IMR-90 (cell line): ENCODE measurements at regions not wholly inside any gene's neighbourhood (a gene's known extent, or its start where the extent isn't known, plus 50 kb on each side); places are given as distances from the start of the nearest gene placed in this dataset.
A peak's percentile ranks its signal among the peaks of the same experiment; 100 is the strongest.

Source experiments
- ATAC-seq: fragments of 200-7000 bp; cut with Tn5 transposase; 2 replicates; pipeline ENCODE4 v1.9.1; 2020; ENCODE audit warnings: low read depth, mild to moderate bottlenecking, moderate library complexity
- BruUV-seq: library from RNA; stranded (reverse); fragments of 400-500 nt; replicated peaks from 2 replicates; lab custom pipeline; 2021; lab: Mats Ljungman, UMichigan
- CTCF ChIA-PET: fragments of 300-600 bp; formaldehyde crosslinking; extraction: SDS; loops from one replicate; lab custom pipeline; 2021; ENCODE audit warnings: antibody characterized with exemption; lab: Yijun Ruan, JAX
- POLR2A ChIA-PET: fragments of 300-600 bp; sonication (Branson Sonifier 250); formaldehyde crosslinking; loops from one replicate; lab custom pipeline; 2022; ENCODE audit warnings: antibody characterized with exemption; ENCODE audit not compliant: unreplicated experiment; lab: Charles Lee
- DNase-seq: peaks from one replicate; pipeline ENCODE4 v3.0.0; 2013
- H2AFZ ChIP-seq: replicated peaks from 2 replicates; pipeline ENCODE3; 2013; ENCODE audit warnings: low read length, mild to moderate bottlenecking; ENCODE audit not compliant: poor library complexity
- H2AK5ac ChIP-seq: 2 replicates; pipeline ENCODE4 v1.6.1; 2013; ENCODE audit warnings: low read depth, low read length, inconsistent platforms
- H2AK9ac ChIP-seq: replicated peaks from 2 replicates; pipeline ENCODE3; 2013; ENCODE audit warnings: mild to moderate bottlenecking, low read depth, low read length, moderate library complexity; ENCODE audit not compliant: poor library complexity
- H2BK120ac ChIP-seq: 2 replicates; pipeline ENCODE4 v1.6.1; 2013; ENCODE audit warnings: low read depth, low read length, inconsistent platforms
- H2BK15ac ChIP-seq: 3 replicates; pipeline ENCODE4 v1.6.1; 2013; ENCODE audit warnings: low read depth, low read length, inconsistent platforms
- H2BK20ac ChIP-seq: 2 replicates; pipeline ENCODE4 v1.6.1; 2013; ENCODE audit warnings: low read depth, mild to moderate bottlenecking, inconsistent platforms, low read length, moderate library complexity
- H2BK5ac ChIP-seq: 2 replicates; pipeline ENCODE4 v1.6.1; 2013; ENCODE audit warnings: mild to moderate bottlenecking, low read depth, low read length, inconsistent platforms; ENCODE audit not compliant: poor library complexity, severe bottlenecking
- H3K14ac ChIP-seq: replicated peaks from 2 replicates; pipeline ENCODE4 v1.6.1; 2013; ENCODE audit warnings: low read depth, low read length, inconsistent platforms
- H3K18ac ChIP-seq: 2 replicates; pipeline ENCODE4 v1.6.1; 2013; ENCODE audit warnings: low read depth, low read length, control low read depth
- H3K23ac ChIP-seq: 2 replicates; pipeline ENCODE4 v1.6.1; 2013; ENCODE audit warnings: low read depth, low read length, inconsistent platforms
- H3K27ac ChIP-seq: 2 replicates; pipeline ENCODE4 v1.5.1; 2013; ENCODE audit warnings: mild to moderate bottlenecking, control low read depth, low read length; ENCODE audit not compliant: insufficient read depth
- H3K27me3 ChIP-seq: 2 replicates; pipeline ENCODE4 v1.6.1; 2013; ENCODE audit warnings: low read length; ENCODE audit not compliant: control insufficient read depth, insufficient read depth
- H3K36me3 ChIP-seq: 2 replicates; pipeline ENCODE4 v1.6.1; 2013; ENCODE audit warnings: low read length, mixed read lengths; ENCODE audit not compliant: control insufficient read depth, insufficient read depth
- H3K4ac ChIP-seq: 2 replicates; pipeline ENCODE4 v1.6.1; 2013; ENCODE audit warnings: low read depth, low read length, inconsistent platforms
- H3K4me1 ChIP-seq: 2 replicates; pipeline ENCODE4 v1.6.1; 2013; ENCODE audit warnings: low read length, mixed read lengths; ENCODE audit not compliant: control insufficient read depth, insufficient read depth
- H3K4me2 ChIP-seq: 2 replicates; pipeline ENCODE4 v1.6.1; 2013; ENCODE audit warnings: low read depth, mild to moderate bottlenecking, control low read depth, low read length, moderate library complexity
- H3K4me3 ChIP-seq: 2 replicates; pipeline ENCODE4 v1.5.1; 2013; ENCODE audit warnings: low read depth, mild to moderate bottlenecking, control low read depth, low read length, moderate library complexity; ENCODE audit not compliant: insufficient read depth
- H3K56ac ChIP-seq: 2 replicates; pipeline ENCODE4 v1.6.1; 2013; ENCODE audit warnings: low read length, inconsistent platforms; ENCODE audit not compliant: insufficient read depth; ENCODE audit errors: extremely low read depth
- H3K79me1 ChIP-seq, 2 experiments: 2 replicates each; pipeline ENCODE4 v1.6.1; 2013; ENCODE audit warnings: low read length in 2 of 2, inconsistent platforms in 1 of 2, low read depth in 1 of 2
- H3K9ac ChIP-seq: 2 replicates; pipeline ENCODE4 v1.6.1; 2013; ENCODE audit warnings: low read depth, low read length, control low read depth
- H3K9me1 ChIP-seq: 2 replicates; pipeline ENCODE4 v1.6.1; 2013; ENCODE audit warnings: low read length, inconsistent platforms; ENCODE audit not compliant: insufficient read depth
- H3K9me3 ChIP-seq: 2 replicates; pipeline ENCODE4 v1.6.1; 2013; ENCODE audit warnings: low read length; ENCODE audit not compliant: control insufficient read depth, insufficient read depth
- H4K20me1 ChIP-seq: 2 replicates; pipeline ENCODE4 v1.6.1; 2013; ENCODE audit warnings: low read length, inconsistent platforms; ENCODE audit not compliant: insufficient read depth
- H4K5ac ChIP-seq: 2 replicates; pipeline ENCODE4 v1.6.1; 2013; ENCODE audit warnings: mild to moderate bottlenecking, low read depth, low read length, control low read depth
- H4K8ac ChIP-seq, 2 experiments: 2 replicates each; pipeline ENCODE4 v1.6.1; 2013; ENCODE audit warnings: low read depth in 2 of 2, low read length in 2 of 2, control low read depth in 1 of 2, inconsistent platforms in 1 of 2
- H4K91ac ChIP-seq: 2 replicates; pipeline ENCODE4 v1.6.1; 2013; ENCODE audit warnings: low read depth, low read length, inconsistent platforms; ENCODE audit not compliant: insufficient read depth
- BHLHE40 ChIP-seq: fragments of 150-350 bp; IDR thresholded peaks from 2 replicates; pipeline ENCODE4 v1.6.1; 2016; ENCODE audit warnings: mild to moderate bottlenecking, low read depth, low read length
- CEBPB ChIP-seq: IDR thresholded peaks from 2 replicates; pipeline ENCODE4 v1.6.1; 2012; ENCODE audit warnings: low read depth, low read length, improper control_type of control experiment
- CHD1 ChIP-seq: IDR thresholded peaks from 2 replicates; pipeline ENCODE4 v1.6.1; 2012; ENCODE audit warnings: low read depth, low read length, improper control_type of control experiment
- CTCF ChIP-seq: conservative IDR thresholded peaks from 2 replicates; pipeline ENCODE4 v1.5.1; 2012; ENCODE audit warnings: mild to moderate bottlenecking, low read depth, low read length, improper control_type of control experiment
- ELK1 ChIP-seq: fragments of 150-350 bp; IDR thresholded peaks from 2 replicates; pipeline ENCODE4 v1.6.1; 2016; ENCODE audit warnings: low read depth, mild to moderate bottlenecking, low read length, moderate library complexity, borderline replicate concordance
- FOS ChIP-seq: fragments of 150-350 bp; IDR thresholded peaks from 2 replicates; pipeline ENCODE4 v1.6.1; 2016; ENCODE audit warnings: low read depth, low read length
- MAFK ChIP-seq: IDR thresholded peaks from 2 replicates; pipeline ENCODE4 v1.6.1; 2012; ENCODE audit warnings: low read depth, low read length, improper control_type of control experiment
- MAZ ChIP-seq: IDR thresholded peaks from 2 replicates; pipeline ENCODE4 v1.6.1; 2012; ENCODE audit warnings: low read depth, mild to moderate bottlenecking, low read length, improper control_type of control experiment, moderate library complexity, borderline replicate concordance
- MXI1 ChIP-seq: IDR thresholded peaks from 2 replicates; pipeline ENCODE4 v1.6.1; 2012; ENCODE audit warnings: low read depth, mild to moderate bottlenecking, low read length, moderate library complexity, borderline replicate concordance
- NFE2L2 ChIP-seq: fragments of 150-350 bp; IDR thresholded peaks from 2 replicates; pipeline ENCODE4 v1.6.1; 2016; ENCODE audit warnings: low read depth, mild to moderate bottlenecking, low read length
- POLR2A ChIP-seq: IDR thresholded peaks from 2 replicates; pipeline ENCODE4 v1.6.1; 2012; ENCODE audit warnings: mild to moderate bottlenecking, low read depth, low read length
- RAD21 ChIP-seq: IDR thresholded peaks from 2 replicates; pipeline ENCODE4 v1.6.1; 2012; ENCODE audit warnings: low read length, improper control_type of control experiment
- RCOR1 ChIP-seq: IDR thresholded peaks from 2 replicates; pipeline ENCODE4 v1.6.1; 2012; ENCODE audit warnings: mild to moderate bottlenecking, low read length, improper control_type of control experiment; ENCODE audit not compliant: insufficient replicate concordance
- RFX5 ChIP-seq: IDR thresholded peaks from 2 replicates; pipeline ENCODE4 v1.8.0; 2012; ENCODE audit warnings: low read depth, mild to moderate bottlenecking, low read length, moderate library complexity
- SMC3 ChIP-seq: fragments of 150-350 bp; IDR thresholded peaks from 2 replicates; pipeline ENCODE4 v1.6.1; 2016; ENCODE audit warnings: low read depth, mild to moderate bottlenecking, antibody characterized with exemption, low read length, moderate library complexity
- USF2 ChIP-seq: fragments of 150-350 bp; IDR thresholded peaks from 2 replicates; pipeline ENCODE4 v1.6.1; 2017; ENCODE audit warnings: mild to moderate bottlenecking, antibody characterized with exemption, low read length, low read depth
- WGBS, 2 experiments: methylation state at CpG; one replicate each; pipeline versions ENCODE4 v1.1.5 to v1.1.7; 2013; ENCODE audit warnings: missing lambda C conversion rate in 2 of 2; ENCODE audit not compliant: insufficient read length in 1 of 2; ENCODE audit errors: extremely low coverage in 2 of 2; 5-methylcytosine and 5-hydroxymethylcytosine counted together
- dilution Hi-C: fragments of 300-500 bp; cut with HindIII; formaldehyde crosslinking; loops from one replicate; pipeline ENCODE4 v1.14.3; 2018; ENCODE audit warnings: low sequenced_read_pairs; ENCODE audit not compliant: unreplicated experiment
- in situ Hi-C: fragments of 300-500 bp; cut with MboI; formaldehyde crosslinking; loops from 3 replicates; pipeline ENCODE4 v1.14.3; 2019; ENCODE audit warnings: low sequenced_read_pairs, inconsistent platforms, mixed read lengths
- intact Hi-C: fragments of 100-400 bp; cut with micrococcal nuclease; formaldehyde crosslinking; loops from 2 replicates; pipeline ENCODE4 v1.10.0; 2022

GRCh38 chr2:120403261-120403660, 57.3 kb downstream of the INHBB start:
- Histone ChIP-seq H3K18ac (no peak overlapping the region), H4K20me1 (no peaks in the 10 kb centered on the region), H3K9me3 (no peaks in the 10 kb centered on the region), H2BK15ac (no peak overlapping the region), H3K27me3 (peaks cover 49% of the 10 kb centered on the region), H3K23ac (no peak overlapping the region), H2BK20ac (no peak overlapping the region), H4K91ac (no peak overlapping the region), H3K9ac (no peak overlapping the region), H3K9me1 (peaks cover 4% of the 10 kb centered on the region; the same call in 1 of the 2 replicates), H2AFZ (peak overlapping the region; percentile 44), H4K8ac (no peak overlapping the region), H3K4ac (no peak overlapping the region), H3K36me3 (no peaks in the 10 kb centered on the region), H3K4me2 (no peak overlapping the region), H3K27ac (no peak overlapping the region), H3K4me1 (peaks cover 3% of the 10 kb centered on the region; the same call in 1 of the 2 replicates), H2BK5ac (no peak overlapping the region), H2AK5ac (no peak overlapping the region), H4K5ac (no peak overlapping the region), H3K56ac (no peak overlapping the region), H3K14ac (no peak overlapping the region), H2AK9ac (no peak overlapping the region), H3K79me1 (no peaks in the 10 kb centered on the region), H2BK120ac (no peak overlapping the region), H3K4me3 (no peak overlapping the region)
- no TSS peak for BruUV-seq
- in situ Hi-C loops, result no loop called here
- dilution Hi-C loops, result no loop called here
- ChIA-PET POLR2A (no interaction called here), CTCF (no interaction called here)
- TF ChIP-seq RCOR1, result no peak
- no peak for TF ChIP-seq SMC3
- TF ChIP-seq USF2, result no peak
- TF ChIP-seq RFX5, result no peak
- no peak for TF ChIP-seq FOS
- TF ChIP-seq ELK1, result no peak
- TF ChIP-seq CHD1, result no peak
- no peak for TF ChIP-seq MAZ
- TF ChIP-seq CEBPB, result no peak
- no peak for TF ChIP-seq POLR2A
- no peak for TF ChIP-seq BHLHE40
- no peak for TF ChIP-seq NFE2L2
- no peak for TF ChIP-seq CTCF
- TF ChIP-seq MAFK, result no peak
- TF ChIP-seq RAD21, result no peak
- TF ChIP-seq MXI1, result no peak
- 100% methylated on average over 1 of the region's 5 CpGs; no CpG with 5 or more reads in 1 of the 2 experiments for WGBS, 2 experiments
- ATAC-seq (no peak), DNase-seq (no peak)
- intact Hi-C loops, result no loop called here
